Central memory CD8-positive, alpha-beta T cell (primary cell): ENCODE measurements at regions not wholly inside any gene's neighbourhood (a gene's known extent, or its start where the extent isn't known, plus 50 kb on each side); places are given as distances from the start of the nearest gene placed in this dataset.
"Not testable (repeated sequence)": the region's sequence is repeated elsewhere in the genome, so short reads cannot be mapped to it uniquely, and the experiment has no call there.

ENCODE experiments used
- ATAC-seq: fragments of 150-1000 bp; cut with Tn5 transposase; replicated peaks from 2 replicates; pipeline ENCODE4 v1.10.0; 2022; ENCODE audit warnings: mild to moderate bottlenecking, moderate FRiP score, moderate number of reproducible peaks; ENCODE audit not compliant: poor library complexity, severe bottlenecking; ENCODE audit errors: extremely low read depth
- DNase-seq, 2 donors: peaks; one replicate each; pipeline ENCODE4 v3.0.0; 2021; ENCODE audit warnings: low spot score in 2 of 2
- H3K27ac Mint-ChIP-seq: one replicate; pipeline ENCODE4 v1.8.0; 2022; ENCODE audit warnings: low read depth, mild to moderate bottlenecking, moderate library complexity, mixed read lengths
- H3K27me3 Mint-ChIP-seq: one replicate; pipeline ENCODE4 v1.8.0; 2022; ENCODE audit warnings: mixed read lengths
- H3K36me3 Mint-ChIP-seq: one replicate; pipeline ENCODE4 v1.8.0; 2022; ENCODE audit warnings: mild to moderate bottlenecking, moderate library complexity, mixed read lengths; ENCODE audit not compliant: insufficient read depth
- H3K4me1 Mint-ChIP-seq: one replicate; pipeline ENCODE4 v1.8.0; 2022; ENCODE audit warnings: mixed read lengths
- H3K4me3 Mint-ChIP-seq: one replicate; pipeline ENCODE4 v1.8.0; 2022; ENCODE audit warnings: mild to moderate bottlenecking, moderate library complexity, mixed read lengths
- H3K9me3 Mint-ChIP-seq: one replicate; pipeline ENCODE4 v1.8.0; 2022; ENCODE audit warnings: mixed read lengths

- H3K27ac Mint-ChIP-seq, H3K4me1 Mint-ChIP-seq, H3K36me3 Mint-ChIP-seq, ATAC-seq, H3K9me3 Mint-ChIP-seq, DNase-seq, H3K27me3 Mint-ChIP-seq, H3K4me3 Mint-ChIP-seq: not testable (repeated sequence)
Measured at GRCh38 chr10:90011281-90011680, 309.9 kb downstream of the KIF20B start.

GRCh38 chr10:90018819-90019218, 317.4 kb downstream of the KIF20B start:
- no peak overlapping the region for H3K27ac Mint-ChIP-seq
- ATAC-seq (no peak), DNase-seq (no peak)
- no peaks in the 10 kb centered on the region for H3K4me1 Mint-ChIP-seq
- peaks cover 9% of the 10 kb centered on the region for H3K27me3 Mint-ChIP-seq
- H3K9me3 Mint-ChIP-seq: no peaks in the 10 kb centered on the region
- H3K36me3 Mint-ChIP-seq: no peaks in the 10 kb centered on the region
- no peak overlapping the region for H3K4me3 Mint-ChIP-seq

- Mint-ChIP-seq H3K9me3 (no peaks in the 10 kb centered on the region), H3K27ac (no peak overlapping the region), H3K36me3 (no peaks in the 10 kb centered on the region), H3K4me3 (no peak overlapping the region), H3K27me3 (peaks cover 9% of the 10 kb centered on the region), H3K4me1 (no peaks in the 10 kb centered on the region)
- DNase-seq (no peak), ATAC-seq (no peak)
Measured at GRCh38 chr10:90020506-90020905, 319.1 kb downstream of the KIF20B start.

GRCh38 chr10:90023950-90024349, 322.6 kb downstream of the KIF20B start:
- no peaks in the 10 kb centered on the region for H3K9me3 Mint-ChIP-seq
- H3K36me3 Mint-ChIP-seq: no peaks in the 10 kb centered on the region
- H3K27me3 Mint-ChIP-seq: peaks cover 9% of the 10 kb centered on the region
- ATAC-seq (no peak), DNase-seq (no peak)
- no peaks in the 10 kb centered on the region for H3K4me1 Mint-ChIP-seq
- H3K4me3 Mint-ChIP-seq: no peak overlapping the region
- H3K27ac Mint-ChIP-seq: no peak overlapping the region

- Mint-ChIP-seq H3K4me1 (no peaks in the 10 kb centered on the region), H3K27ac (no peak overlapping the region), H3K4me3 (no peak overlapping the region), H3K27me3 (peaks cover 5% of the 10 kb centered on the region), H3K36me3 (peaks cover 1% of the 10 kb centered on the region), H3K9me3 (no peaks in the 10 kb centered on the region)
- DNase-seq (no peak), ATAC-seq (no peak)
Measured at GRCh38 chr10:90028312-90028711, 326.9 kb downstream of the KIF20B start.

- no peaks in the 10 kb centered on the region for H3K4me1 Mint-ChIP-seq
- DNase-seq (no peak), ATAC-seq (no peak)
- H3K9me3 Mint-ChIP-seq: no peaks in the 10 kb centered on the region
- peaks cover 1% of the 10 kb centered on the region for H3K36me3 Mint-ChIP-seq
- no peak overlapping the region for H3K4me3 Mint-ChIP-seq
- H3K27me3 Mint-ChIP-seq: no peaks in the 10 kb centered on the region
- no peak overlapping the region for H3K27ac Mint-ChIP-seq
Measured at GRCh38 chr10:90031776-90032175, 330.4 kb downstream of the KIF20B start.

- Mint-ChIP-seq H3K36me3 (peaks cover 3% of the 10 kb centered on the region), H3K9me3 (no peaks in the 10 kb centered on the region), H3K27ac (no peak overlapping the region), H3K27me3 (no peaks in the 10 kb centered on the region), H3K4me3 (no peak overlapping the region), H3K4me1 (no peaks in the 10 kb centered on the region)
- no peak for DNase-seq
- no peak for ATAC-seq
Measured at GRCh38 chr10:90032519-90032918, 331.1 kb downstream of the KIF20B start.

- H3K27me3 Mint-ChIP-seq, DNase-seq, H3K4me1 Mint-ChIP-seq, H3K27ac Mint-ChIP-seq, H3K9me3 Mint-ChIP-seq, H3K4me3 Mint-ChIP-seq, H3K36me3 Mint-ChIP-seq, ATAC-seq: not testable (repeated sequence)
Measured at GRCh38 chr10:90034862-90035261, 333.5 kb downstream of the KIF20B start.

GRCh38 chr10:90041585-90041984, 340.2 kb downstream of the KIF20B start:
- no peak for DNase-seq
- no peak for ATAC-seq
- Mint-ChIP-seq H3K27ac (no peak overlapping the region), H3K36me3 (peaks cover 1% of the 10 kb centered on the region), H3K4me1 (no peaks in the 10 kb centered on the region), H3K27me3 (no peaks in the 10 kb centered on the region), H3K4me3 (no peak overlapping the region), H3K9me3 (no peaks in the 10 kb centered on the region)

- H3K9me3 Mint-ChIP-seq: no peaks in the 10 kb centered on the region
Measured at GRCh38 chr10:90042075-90042474, 340.7 kb downstream of the KIF20B start.

GRCh38 chr10:90047243-90047729, 345.9 kb downstream of the KIF20B start:
- ATAC-seq: no peak
- Mint-ChIP-seq H3K9me3 (no peaks in the 10 kb centered on the region), H3K4me1 (no peaks in the 10 kb centered on the region), H3K27me3 (no peaks in the 10 kb centered on the region), H3K36me3 (no peaks in the 10 kb centered on the region), H3K27ac (no peak overlapping the region), H3K4me3 (no peak overlapping the region)
- DNase-seq: no peak

More at GRCh38 chr10:90042075-90042474, 340.7 kb downstream of the KIF20B start:
- Mint-ChIP-seq H3K27ac (no peak overlapping the region), H3K27me3 (no peaks in the 10 kb centered on the region), H3K36me3 (peaks cover 1% of the 10 kb centered on the region), H3K4me1 (no peaks in the 10 kb centered on the region), H3K4me3 (no peak overlapping the region)
- DNase-seq: no peak
- ATAC-seq: no peak

GRCh38 chr10:90051053-90051452, 349.7 kb downstream of the KIF20B start:
- DNase-seq (no peak), ATAC-seq (no peak)
- Mint-ChIP-seq H3K27me3 (no peaks in the 10 kb centered on the region), H3K4me3 (no peak overlapping the region), H3K27ac (no peak overlapping the region), H3K4me1 (no peaks in the 10 kb centered on the region), H3K36me3 (no peaks in the 10 kb centered on the region), H3K9me3 (no peaks in the 10 kb centered on the region)

- Mint-ChIP-seq H3K27ac (no peak overlapping the region), H3K9me3 (no peaks in the 10 kb centered on the region), H3K4me1 (no peaks in the 10 kb centered on the region), H3K36me3 (no peaks in the 10 kb centered on the region), H3K4me3 (no peak overlapping the region), H3K27me3 (no peaks in the 10 kb centered on the region)
- no peak for DNase-seq
- no peak for ATAC-seq
Measured at GRCh38 chr10:90051474-90051873, 350.1 kb downstream of the KIF20B start.

GRCh38 chr10:90062786-90063185, 361.4 kb downstream of the KIF20B start:
- no peaks in the 10 kb centered on the region for H3K4me1 Mint-ChIP-seq
- H3K27me3 Mint-ChIP-seq: no peaks in the 10 kb centered on the region
- no peak overlapping the region for H3K27ac Mint-ChIP-seq
- H3K36me3 Mint-ChIP-seq: no peaks in the 10 kb centered on the region
- no peaks in the 10 kb centered on the region for H3K9me3 Mint-ChIP-seq
- DNase-seq (no peak), ATAC-seq (no peak)
- H3K4me3 Mint-ChIP-seq: no peak overlapping the region
